Pancreas (tissue), 10 donors: ENCODE measurements at regions not wholly inside any gene's neighbourhood (a gene's known extent, or its start where the extent isn't known, plus 50 kb on each side); places are given as distances from the start of the nearest gene placed in this dataset.
"Not testable (repeated sequence)": the region's sequence is repeated elsewhere in the genome, so short reads cannot be mapped to it uniquely, and the experiment has no call there.

Experiments used
- ATAC-seq, 4 donors: fragments of 200-7000 bp; cut with Tn5 transposase; one replicate each; pipeline versions ENCODE4 v1.8.0 to v1.9.1; 2020; ENCODE audit warnings: mild to moderate bottlenecking in 4 of 4, moderate library complexity in 4 of 4
- DNase-seq, 6 donors: peaks; one replicate each; pipeline ENCODE4 v3.0.0-alpha.2; 2020
- FAIRE-seq: peaks from 2 replicates; lab custom pipeline; 2012; peaks lifted over from hg19 to GRCh38; lab: Jason Lieb, UNC
- H3K27ac ChIP-seq, 4 donors: fragments of 200-600 bp; sonication (generic); 1 replicate in 3 of 4; 2 replicates in 1 of 4; pipeline versions ENCODE4 v1.5.0 to v1.8.0; 2020
- H3K27me3 ChIP-seq, 4 donors: fragments of 200-600 bp; one replicate each; pipeline ENCODE4 v1.8.0; 2021
- H3K36me3 ChIP-seq, 3 donors: fragments of 200-600 bp; sonication (generic) in 1 of 3; one replicate each; pipeline versions ENCODE4 v1.5.0 to v1.8.0; 2020 to 2021
- H3K4me1 ChIP-seq, 3 donors: fragments of 200-600 bp; one replicate each; pipeline ENCODE4 v1.8.0; 2021
- H3K4me3 ChIP-seq, 4 donors: fragments of 200-600 bp; sonication (generic) in 2 of 4; one replicate each; pipeline versions ENCODE4 v1.5.0 to v1.8.0; 2020 to 2021
- H3K9me3 ChIP-seq, 4 donors: fragments of 200-600 bp; one replicate each; pipeline ENCODE4 v1.8.0; 2021
- CTCF ChIP-seq, 4 donors: fragments of 200-600 bp; sonication (generic) in 3 of 4; IDR thresholded peaks; one replicate each; pipeline versions ENCODE4 v1.5.0 to v1.8.0; 2021; ENCODE audit warnings: antibody characterized with exemption in 4 of 4
- WGBS, 2 donors: extraction: QIAGEN DNeasy Blood & Tissue Kit; methylation state at CpG; one replicate each; pipeline ENCODE4 v1.1.7; 2013; 5-methylcytosine and 5-hydroxymethylcytosine counted together
- intact Hi-C, 3 donors: fragments of 100-400 bp; cut with DNase I; formaldehyde crosslinking; loops; one replicate each; pipeline versions ENCODE4 v1.11.1 to v1.14.2; 2022
- donor health status: healthy with polysubstance abuse.
- donor health status: DM: no; HTN: no; CAD: no; lungs with moderate emphysema.
- donor health status: DM: no; HTN: no; CAD: no.
- donor health status: control.
- donor health status: control.
- donor health status: Bipolar disorder and iron deficiency.
- donor health status: DM: yes; HTN: yes; CAD: no.
- donor health status: DM: no; HTN: no; CAD: no.
- donor health status: DM: no; HTN: no; CAD: no.
- donor health status: DM: yes; HTN: yes; CAD: no.

GRCh38 chr2:95709831-95710230, 118.0 kb downstream of the TRIM43 start:
- intact Hi-C loops = no loop called here
- TF ChIP-seq CTCF (IDR thresholded peaks at IDR 0.05) = no peak
- H3K36me3 ChIP-seq = no peaks in the 10 kb centered on the region
- no peak overlapping the region for H3K4me3 ChIP-seq
- DNase-seq (no peak), ATAC-seq (no peak), FAIRE-seq (no peak)
- no peaks in the 10 kb centered on the region for H3K27me3 ChIP-seq
- no peaks in the 10 kb centered on the region for H3K4me1 ChIP-seq
- no peaks in the 10 kb centered on the region for H3K9me3 ChIP-seq
- no peak overlapping the region for H3K27ac ChIP-seq

GRCh38 chr2:95713470-95714177, 121.8 kb downstream of the TRIM43 start:
- H3K4me1 ChIP-seq, ATAC-seq, H3K9me3 ChIP-seq, DNase-seq, intact Hi-C loops, H3K36me3 ChIP-seq, H3K27me3 ChIP-seq, H3K27ac ChIP-seq, H3K4me3 ChIP-seq, FAIRE-seq: not testable (repeated sequence)
- WGBS, 2 donors = 81 to 82% methylated on average over 11 of the region's 11 CpGs

GRCh38 chr2:95714398-95714797, 122.6 kb downstream of the TRIM43 start:
- H3K4me1 ChIP-seq, H3K36me3 ChIP-seq, H3K9me3 ChIP-seq, FAIRE-seq, H3K27me3 ChIP-seq, ATAC-seq, H3K27ac ChIP-seq, H3K4me3 ChIP-seq, intact Hi-C loops, DNase-seq: not testable (repeated sequence)
- WGBS, 2 donors = 93 to 96% methylated on average over 1 of the region's 1 CpG

- H3K4me1 ChIP-seq = no peaks in the 10 kb centered on the region
- no peaks in the 10 kb centered on the region for H3K36me3 ChIP-seq
- no peak for ATAC-seq
- intact Hi-C loops = no loop called here
- no peak overlapping the region for H3K27ac ChIP-seq
- FAIRE-seq = no peak
- WGBS, 2 donors = 83 to 91% methylated on average over 8 of the region's 8 CpGs
- TF ChIP-seq CTCF (IDR thresholded peaks at IDR 0.05) = no peak
- H3K27me3 ChIP-seq = no peaks in the 10 kb centered on the region
- no peak overlapping the region for H3K4me3 ChIP-seq
- DNase-seq = no peak
- H3K9me3 ChIP-seq = no peaks in the 10 kb centered on the region
Measured at GRCh38 chr2:95719473-95720060, 127.8 kb downstream of the TRIM43 start.

GRCh38 chr2:95721726-95722125, 129.9 kb downstream of the TRIM43 start:
- Histone ChIP-seq H3K36me3 (no peaks in the 10 kb centered on the region), H3K4me1 (no peaks in the 10 kb centered on the region), H3K27ac (no peak overlapping the region), H3K9me3 (no peaks in the 10 kb centered on the region), H3K4me3 (no peak overlapping the region), H3K27me3 (no peaks in the 10 kb centered on the region)
- FAIRE-seq (no peak), DNase-seq (no peak), ATAC-seq (no peak)
- intact Hi-C loops = no loop called here
- WGBS, 2 donors = 83 to 88% methylated on average over 8 of the region's 8 CpGs
- TF ChIP-seq CTCF (IDR thresholded peaks at IDR 0.05) = no peak

- ATAC-seq (no peak), DNase-seq (no peak), FAIRE-seq (no peak)
- no peaks in the 10 kb centered on the region for H3K9me3 ChIP-seq
- H3K36me3 ChIP-seq = no peaks in the 10 kb centered on the region
- no peak overlapping the region for H3K27ac ChIP-seq
- TF ChIP-seq CTCF (IDR thresholded peaks at IDR 0.05) = no peak
- H3K4me1 ChIP-seq = no peaks in the 10 kb centered on the region
- no peak overlapping the region for H3K4me3 ChIP-seq
- H3K27me3 ChIP-seq = no peaks in the 10 kb centered on the region
- 74 to 84% methylated on average over 11 of the region's 11 CpGs for WGBS, 2 donors
- intact Hi-C loops = no loop called here
Measured at GRCh38 chr2:95722131-95722697, 130.4 kb downstream of the TRIM43 start.

- H3K27me3 ChIP-seq, DNase-seq, FAIRE-seq, H3K36me3 ChIP-seq, H3K9me3 ChIP-seq, ATAC-seq, H3K27ac ChIP-seq, H3K4me1 ChIP-seq, intact Hi-C loops, H3K4me3 ChIP-seq: not testable (repeated sequence)
- 74 to 87% methylated on average over 4 of the region's 4 CpGs for WGBS, 2 donors
Measured at GRCh38 chr2:95723627-95724210, 131.9 kb downstream of the TRIM43 start.

- 48 to 60% methylated on average over 2 of the region's 2 CpGs for WGBS, 2 donors
- H3K9me3 ChIP-seq, ATAC-seq, H3K27ac ChIP-seq, H3K4me1 ChIP-seq, H3K27me3 ChIP-seq, H3K36me3 ChIP-seq, H3K4me3 ChIP-seq, intact Hi-C loops, DNase-seq, FAIRE-seq: not testable (repeated sequence)
Measured at GRCh38 chr2:95725191-95725590, 133.4 kb downstream of the TRIM43 start.
